Liver (tissue), 3 donors: ENCODE measurements at regions not wholly inside any gene's neighbourhood (a gene's known extent, or its start where the extent isn't known, plus 50 kb on each side); places are given as distances from the start of the nearest gene placed in this dataset.

Experiments used
- EGR1 ChIP-seq, 2 donors: IDR thresholded peaks; 2 replicates each; pipeline ENCODE4 v1.6.1; 2016 to 2018; ENCODE audit warnings: antibody characterized with exemption in 2 of 2, low read depth in 2 of 2
- HNF4A ChIP-seq, 2 donors: conservative IDR thresholded peaks; 2 replicates each; pipeline ENCODE4 v1.6.1; 2016; ENCODE audit warnings: antibody characterized with exemption in 2 of 2, mild to moderate bottlenecking in 2 of 2
- JUND ChIP-seq, 2 donors: IDR thresholded peaks; 2 replicates each; pipeline ENCODE4 v1.6.1; 2016; ENCODE audit warnings: antibody characterized with exemption in 2 of 2
- NR2F2 ChIP-seq: IDR thresholded peaks from 2 replicates; pipeline ENCODE4 v1.6.1; 2016; ENCODE audit warnings: antibody characterized with exemption
- RAD21 ChIP-seq, 2 donors: IDR thresholded peaks; 2 replicates each; pipeline ENCODE4 v1.6.1; 2016; ENCODE audit warnings: antibody characterized with exemption in 2 of 2, mild to moderate bottlenecking in 2 of 2
- TAF1 ChIP-seq: conservative IDR thresholded peaks from 2 replicates; pipeline ENCODE4 v1.6.1; 2016; ENCODE audit warnings: antibody characterized with exemption, mild to moderate bottlenecking
- YY1 ChIP-seq: IDR thresholded peaks from 2 replicates; pipeline ENCODE4 v1.6.1; 2016; ENCODE audit warnings: antibody characterized with exemption, mild to moderate bottlenecking
- TF ChIP-seq, protein P1 (sequence below): fragments of 150-350 bp; IDR thresholded peaks from 2 replicates; pipeline ENCODE4 v1.5.1; 2017; ENCODE audit warnings: improper control_type of control experiment, low read depth, low read length; ENCODE audit not compliant: missing input control
- TF ChIP-seq, protein P2 (sequence below): IDR thresholded peaks from 2 replicates; pipeline ENCODE4 v1.6.1; 2016; ENCODE audit warnings: antibody characterized with exemption, mild to moderate bottlenecking
- TF ChIP-seq, protein P3 (sequence below): IDR thresholded peaks from 2 replicates; pipeline ENCODE4 v1.6.1; 2016; ENCODE audit warnings: antibody characterized with exemption
- TF ChIP-seq, protein P4 (sequence below): IDR thresholded peaks from 2 replicates; pipeline ENCODE4 v1.6.1; 2016; ENCODE audit warnings: antibody characterized with exemption
- donor health status: healthy.
- donor health status: healthy.

DNA sequence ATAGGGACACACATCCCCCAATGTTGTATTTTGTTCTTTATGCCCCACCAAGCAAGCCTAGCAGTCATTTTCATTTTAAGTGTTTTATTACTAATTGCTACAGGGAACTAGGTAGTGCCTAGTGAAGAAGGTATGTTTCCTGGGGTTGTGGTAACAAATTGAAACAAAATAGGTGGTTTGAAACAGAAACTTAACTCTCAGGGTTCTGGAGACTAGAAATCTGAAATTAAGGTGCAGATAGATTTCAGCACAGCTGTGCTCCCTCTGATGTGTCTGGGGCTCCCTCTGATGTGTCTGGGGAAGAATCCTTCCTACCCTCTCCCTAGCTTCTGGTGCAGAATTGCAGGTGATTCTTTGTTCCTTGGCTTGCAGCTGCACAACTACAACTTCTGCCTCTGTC, 390.1 kb downstream of the ZFHX3 start:
- TF ChIP-seq, protein P1, sequence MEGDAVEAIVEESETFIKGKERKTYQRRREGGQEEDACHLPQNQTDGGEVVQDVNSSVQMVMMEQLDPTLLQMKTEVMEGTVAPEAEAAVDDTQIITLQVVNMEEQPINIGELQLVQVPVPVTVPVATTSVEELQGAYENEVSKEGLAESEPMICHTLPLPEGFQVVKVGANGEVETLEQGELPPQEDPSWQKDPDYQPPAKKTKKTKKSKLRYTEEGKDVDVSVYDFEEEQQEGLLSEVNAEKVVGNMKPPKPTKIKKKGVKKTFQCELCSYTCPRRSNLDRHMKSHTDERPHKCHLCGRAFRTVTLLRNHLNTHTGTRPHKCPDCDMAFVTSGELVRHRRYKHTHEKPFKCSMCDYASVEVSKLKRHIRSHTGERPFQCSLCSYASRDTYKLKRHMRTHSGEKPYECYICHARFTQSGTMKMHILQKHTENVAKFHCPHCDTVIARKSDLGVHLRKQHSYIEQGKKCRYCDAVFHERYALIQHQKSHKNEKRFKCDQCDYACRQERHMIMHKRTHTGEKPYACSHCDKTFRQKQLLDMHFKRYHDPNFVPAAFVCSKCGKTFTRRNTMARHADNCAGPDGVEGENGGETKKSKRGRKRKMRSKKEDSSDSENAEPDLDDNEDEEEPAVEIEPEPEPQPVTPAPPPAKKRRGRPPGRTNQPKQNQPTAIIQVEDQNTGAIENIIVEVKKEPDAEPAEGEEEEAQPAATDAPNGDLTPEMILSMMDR: no peak
- TF ChIP-seq, protein P2, sequence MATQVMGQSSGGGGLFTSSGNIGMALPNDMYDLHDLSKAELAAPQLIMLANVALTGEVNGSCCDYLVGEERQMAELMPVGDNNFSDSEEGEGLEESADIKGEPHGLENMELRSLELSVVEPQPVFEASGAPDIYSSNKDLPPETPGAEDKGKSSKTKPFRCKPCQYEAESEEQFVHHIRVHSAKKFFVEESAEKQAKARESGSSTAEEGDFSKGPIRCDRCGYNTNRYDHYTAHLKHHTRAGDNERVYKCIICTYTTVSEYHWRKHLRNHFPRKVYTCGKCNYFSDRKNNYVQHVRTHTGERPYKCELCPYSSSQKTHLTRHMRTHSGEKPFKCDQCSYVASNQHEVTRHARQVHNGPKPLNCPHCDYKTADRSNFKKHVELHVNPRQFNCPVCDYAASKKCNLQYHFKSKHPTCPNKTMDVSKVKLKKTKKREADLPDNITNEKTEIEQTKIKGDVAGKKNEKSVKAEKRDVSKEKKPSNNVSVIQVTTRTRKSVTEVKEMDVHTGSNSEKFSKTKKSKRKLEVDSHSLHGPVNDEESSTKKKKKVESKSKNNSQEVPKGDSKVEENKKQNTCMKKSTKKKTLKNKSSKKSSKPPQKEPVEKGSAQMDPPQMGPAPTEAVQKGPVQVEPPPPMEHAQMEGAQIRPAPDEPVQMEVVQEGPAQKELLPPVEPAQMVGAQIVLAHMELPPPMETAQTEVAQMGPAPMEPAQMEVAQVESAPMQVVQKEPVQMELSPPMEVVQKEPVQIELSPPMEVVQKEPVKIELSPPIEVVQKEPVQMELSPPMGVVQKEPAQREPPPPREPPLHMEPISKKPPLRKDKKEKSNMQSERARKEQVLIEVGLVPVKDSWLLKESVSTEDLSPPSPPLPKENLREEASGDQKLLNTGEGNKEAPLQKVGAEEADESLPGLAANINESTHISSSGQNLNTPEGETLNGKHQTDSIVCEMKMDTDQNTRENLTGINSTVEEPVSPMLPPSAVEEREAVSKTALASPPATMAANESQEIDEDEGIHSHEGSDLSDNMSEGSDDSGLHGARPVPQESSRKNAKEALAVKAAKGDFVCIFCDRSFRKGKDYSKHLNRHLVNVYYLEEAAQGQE: no peak
- TF ChIP-seq YY1 (no peak), RAD21 (IDR thresholded peaks at IDR 0.05) (no peak), JUND (IDR thresholded peaks at IDR 0.05) (no peak), TAF1 (no peak), NR2F2 (no peak), EGR1 (IDR thresholded peaks at IDR 0.05; ENCODE audit: low read depth in 2 of 2) (no peak), HNF4A (conservative IDR thresholded peaks at IDR 0.05) (no peak)
- TF ChIP-seq, protein P3, sequence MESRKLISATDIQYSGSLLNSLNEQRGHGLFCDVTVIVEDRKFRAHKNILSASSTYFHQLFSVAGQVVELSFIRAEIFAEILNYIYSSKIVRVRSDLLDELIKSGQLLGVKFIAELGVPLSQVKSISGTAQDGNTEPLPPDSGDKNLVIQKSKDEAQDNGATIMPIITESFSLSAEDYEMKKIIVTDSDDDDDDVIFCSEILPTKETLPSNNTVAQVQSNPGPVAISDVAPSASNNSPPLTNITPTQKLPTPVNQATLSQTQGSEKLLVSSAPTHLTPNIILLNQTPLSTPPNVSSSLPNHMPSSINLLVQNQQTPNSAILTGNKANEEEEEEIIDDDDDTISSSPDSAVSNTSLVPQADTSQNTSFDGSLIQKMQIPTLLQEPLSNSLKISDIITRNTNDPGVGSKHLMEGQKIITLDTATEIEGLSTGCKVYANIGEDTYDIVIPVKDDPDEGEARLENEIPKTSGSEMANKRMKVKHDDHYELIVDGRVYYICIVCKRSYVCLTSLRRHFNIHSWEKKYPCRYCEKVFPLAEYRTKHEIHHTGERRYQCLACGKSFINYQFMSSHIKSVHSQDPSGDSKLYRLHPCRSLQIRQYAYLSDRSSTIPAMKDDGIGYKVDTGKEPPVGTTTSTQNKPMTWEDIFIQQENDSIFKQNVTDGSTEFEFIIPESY: no peak
- TF ChIP-seq, protein P4, sequence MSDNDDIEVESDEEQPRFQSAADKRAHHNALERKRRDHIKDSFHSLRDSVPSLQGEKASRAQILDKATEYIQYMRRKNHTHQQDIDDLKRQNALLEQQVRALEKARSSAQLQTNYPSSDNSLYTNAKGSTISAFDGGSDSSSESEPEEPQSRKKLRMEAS: no peak
